Stimulated activated naive CD4-positive, alpha-beta T cell (primary cell): ENCODE measurements at regions not wholly inside any gene's neighbourhood (a gene's known extent, or its start where the extent isn't known, plus 50 kb on each side); places are given as distances from the start of the nearest gene placed in this dataset.
"Not testable (repeated sequence)": the region's sequence is repeated elsewhere in the genome, so short reads cannot be mapped to it uniquely, and the experiment has no call there.

ENCODE experiments used
- DNase-seq, 6 experiments: peaks; one replicate each; lab custom pipeline; 2025; lab: John Stamatoyannopoulos, UW

- DNase-seq: no peak
Observed at GRCh38 chr7:153084278-153084677, 324.7 kb downstream of the ACTR3B start.

- no peak for DNase-seq
Observed at GRCh38 chr7:153087498-153087897, 327.9 kb downstream of the ACTR3B start.

DNA sequence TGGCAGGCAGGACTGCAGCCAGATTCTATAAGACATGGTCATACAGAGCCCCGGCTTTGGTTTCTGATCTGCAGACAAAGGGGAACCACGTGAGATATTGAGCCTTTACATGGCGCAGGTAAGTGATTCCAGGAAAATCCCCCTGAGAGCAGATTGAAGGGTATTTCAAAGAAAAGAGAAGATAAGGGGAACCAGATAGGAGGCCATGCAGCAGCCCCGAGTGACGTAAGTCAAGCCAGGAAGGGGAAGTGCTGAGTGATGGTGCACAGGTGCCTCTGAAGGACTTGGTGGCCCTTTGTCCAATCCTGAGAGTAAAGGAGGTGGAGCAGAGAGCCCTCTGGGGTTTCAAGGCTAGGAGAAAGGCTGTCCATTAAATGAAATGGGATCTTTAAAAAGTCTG is 329.0 kb downstream of the ACTR3B start:
- no peak for DNase-seq

- DNase-seq: no peak
Observed at GRCh38 chr7:153090209-153090608, 330.7 kb downstream of the ACTR3B start.

GRCh38 chr7:153090764-153091163 is 331.2 kb downstream of the ACTR3B start:
- no peak for DNase-seq

DNA sequence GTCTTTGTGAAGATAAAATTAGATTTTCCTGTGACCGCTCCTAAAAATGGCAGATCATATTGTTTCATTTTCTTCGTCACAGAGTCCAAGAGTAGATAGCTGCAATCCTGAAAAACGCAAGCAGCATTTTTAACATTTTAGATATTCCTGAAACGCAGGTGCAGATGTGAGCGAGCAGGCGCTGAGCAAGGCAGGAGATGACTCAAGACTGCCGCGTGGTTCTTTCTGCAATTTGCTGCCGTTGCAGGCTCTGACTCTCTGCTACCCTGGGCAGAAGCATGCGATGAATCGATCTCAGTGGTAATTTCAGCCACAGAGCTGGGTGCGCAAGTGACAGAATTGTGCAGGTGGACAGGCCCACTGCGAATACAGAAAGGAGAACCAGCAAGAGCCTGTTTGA is 331.9 kb downstream of the ACTR3B start:
- DNase-seq: no peak

GRCh38 chr7:153097511-153098201 is 338.1 kb downstream of the ACTR3B start:
- DNase-seq: no peak

DNA sequence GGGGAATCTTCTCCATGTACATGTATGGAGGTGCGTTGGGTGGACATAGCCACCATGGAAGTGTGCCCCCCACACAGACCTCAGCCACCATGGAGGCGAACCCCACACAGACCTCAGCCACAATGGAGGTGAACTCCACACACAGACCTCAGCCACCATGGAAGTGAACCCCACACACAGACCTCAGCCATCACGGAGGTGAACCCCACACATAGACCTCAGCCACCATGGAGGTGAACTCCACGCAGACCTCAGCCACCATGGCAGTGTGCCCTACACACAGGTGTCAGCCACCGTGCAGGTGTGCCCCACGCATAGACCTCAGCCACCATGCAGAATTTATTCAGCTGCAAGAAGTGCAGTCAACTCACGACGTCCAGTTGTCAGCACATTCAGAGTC is 339.7 kb downstream of the ACTR3B start:
- no peak for DNase-seq

DNA sequence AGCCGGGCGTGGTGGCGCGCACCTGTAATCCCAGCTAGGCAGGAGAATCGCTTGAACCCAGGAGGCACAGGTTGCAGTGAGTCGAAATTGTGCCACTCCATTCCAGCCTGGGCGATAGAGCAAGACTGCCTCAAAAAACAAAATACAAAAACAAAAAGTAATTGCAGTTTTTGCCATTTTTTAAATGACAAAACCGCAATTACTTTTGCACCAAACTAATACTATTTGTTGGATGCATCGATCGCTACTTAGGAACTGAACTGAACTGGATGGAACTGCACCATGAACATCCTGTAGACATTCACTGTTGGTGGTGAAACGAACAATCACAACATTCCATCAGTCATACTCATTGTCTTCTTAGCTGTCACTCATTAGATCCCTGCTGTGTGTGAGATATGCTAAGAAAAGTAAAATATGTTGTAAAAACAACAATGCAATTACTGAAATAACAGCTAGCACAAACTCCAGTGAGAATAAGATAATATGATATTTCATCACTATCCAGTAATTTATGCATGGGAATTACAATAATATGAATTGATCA is 341.2 kb downstream of the ACTR3B start:
- no peak for DNase-seq

GRCh38 chr7:153103202-153103601 is 343.6 kb downstream of the ACTR3B start:
- DNase-seq: no peak

- no peak for DNase-seq
Observed at GRCh38 chr7:153107826-153108225, 348.3 kb downstream of the ACTR3B start.

DNA sequence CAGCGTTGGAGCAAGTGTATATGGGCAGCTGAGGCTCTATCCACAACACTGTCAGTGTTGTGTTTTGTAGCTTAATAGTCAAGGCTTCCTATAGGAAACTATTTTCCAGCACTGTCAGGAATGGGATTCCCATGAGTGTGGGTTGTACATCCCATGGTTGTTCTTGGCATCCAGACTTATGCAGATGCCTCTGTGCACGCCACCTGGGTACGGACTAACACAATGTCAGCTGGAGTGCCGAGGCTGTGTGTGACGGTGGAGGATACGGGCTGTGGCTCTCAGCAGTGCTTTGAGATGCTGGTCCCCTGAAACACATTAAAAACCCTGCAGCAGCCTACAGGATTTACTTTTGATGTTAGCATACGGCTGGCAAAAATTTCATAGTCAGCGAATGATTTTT is 350.0 kb downstream of the ACTR3B start:
- no peak for DNase-seq

DNA sequence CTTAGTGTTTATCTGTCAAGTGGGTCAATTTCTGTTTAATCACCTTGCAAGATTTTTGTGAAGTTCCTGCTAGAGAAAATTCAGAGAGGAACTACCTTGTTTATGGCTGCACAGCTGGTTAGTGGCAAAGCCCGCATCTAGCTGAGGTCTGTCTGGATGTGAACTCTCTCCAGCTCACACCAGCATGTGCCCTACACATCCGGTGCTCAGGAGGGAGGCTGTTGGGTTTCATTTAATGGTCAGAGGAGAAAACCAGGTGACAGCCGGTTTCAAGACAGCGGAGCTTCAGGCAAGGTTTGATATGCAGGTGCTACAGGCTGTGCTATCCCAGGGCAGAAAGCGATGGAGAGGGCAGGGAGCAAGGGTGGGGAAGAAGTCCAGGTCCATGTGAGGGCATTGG is 351.1 kb downstream of the ACTR3B start:
- DNase-seq: no peak

GRCh38 chr7:153122255-153122654 is 362.7 kb downstream of the ACTR3B start:
- not testable (repeated sequence) for DNase-seq

- DNase-seq: no peak
Observed at GRCh38 chr7:153130052-153130451, 370.5 kb downstream of the ACTR3B start.

DNA sequence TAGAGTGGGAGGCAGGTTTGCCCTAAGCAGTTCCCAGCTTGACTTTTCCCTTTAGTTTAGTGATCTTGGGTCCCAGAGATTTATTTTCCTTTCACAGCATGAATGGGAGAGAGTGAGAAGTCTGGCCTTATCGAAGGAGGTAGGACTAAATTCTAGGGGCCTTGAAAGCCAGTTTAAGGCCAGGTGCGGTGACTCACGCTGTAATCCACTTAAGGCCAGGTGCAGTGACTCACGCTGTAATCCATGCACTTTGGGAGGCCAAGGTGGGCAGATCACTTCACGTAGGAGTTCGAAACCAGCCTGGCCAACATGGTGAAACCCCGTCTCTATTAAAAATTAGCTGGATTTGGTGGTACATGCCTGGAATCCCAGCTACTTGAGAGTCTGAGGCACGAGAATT is 392.2 kb downstream of the ACTR3B start:
- no peak for DNase-seq

DNA sequence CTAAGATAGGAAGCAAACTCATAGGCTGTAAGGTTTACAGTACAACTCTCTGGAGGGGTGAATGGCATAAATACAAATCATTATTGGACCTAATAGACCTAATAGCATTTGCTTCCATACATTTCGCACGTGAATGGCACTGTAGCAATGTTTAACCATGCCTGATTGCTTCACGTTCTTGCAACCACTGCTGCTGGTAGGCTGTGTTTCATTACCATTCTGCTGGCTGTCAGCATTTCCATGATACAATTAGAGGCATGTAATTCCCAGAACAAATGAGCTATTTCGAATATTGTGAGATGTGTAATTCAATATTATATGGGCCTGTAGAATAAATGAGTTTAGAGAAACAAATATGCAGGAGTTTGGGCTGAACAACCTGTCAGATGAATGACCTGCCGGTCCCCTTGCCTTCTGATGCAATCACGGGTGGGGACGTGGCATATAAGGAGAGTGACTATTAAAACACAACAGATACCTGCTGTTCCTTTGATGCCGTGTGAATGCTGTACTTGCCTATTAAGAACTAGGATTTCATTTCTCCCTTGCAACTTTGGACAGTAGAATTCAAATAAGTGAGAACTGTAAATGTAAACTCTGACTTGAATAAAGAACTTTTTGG is 393.4 kb downstream of the ACTR3B start:
- no peak for DNase-seq

DNA sequence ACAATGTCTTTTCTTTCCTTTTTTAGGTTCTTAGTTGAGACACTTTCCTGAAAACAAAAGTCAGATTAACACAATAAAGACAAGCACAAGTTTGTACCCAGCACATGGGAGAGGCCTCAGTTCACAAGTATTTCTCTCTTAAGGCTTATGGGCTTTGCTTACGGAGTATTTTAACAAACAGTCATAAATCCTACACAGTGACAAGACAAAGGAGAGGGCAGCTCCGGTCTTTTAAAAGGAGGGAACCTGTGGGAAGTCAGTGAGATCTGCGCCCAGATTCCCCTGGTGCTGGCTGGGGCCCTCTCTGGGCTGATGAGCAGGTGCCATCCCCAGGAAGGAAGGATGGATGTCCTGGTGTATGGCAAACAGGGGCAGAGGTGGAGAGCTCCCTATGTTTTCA is 398.6 kb downstream of the ACTR3B start:
- DNase-seq: no peak

GRCh38 chr7:153170287-153170686 is 410.7 kb downstream of the ACTR3B start:
- DNase-seq: no peak

- no peak for DNase-seq
Observed at GRCh38 chr7:153185936-153186335, 426.4 kb downstream of the ACTR3B start.

- no peak for DNase-seq
Observed at GRCh38 chr7:153188161-153188560, 428.6 kb downstream of the ACTR3B start.

GRCh38 chr7:153188630-153189029 is 429.1 kb downstream of the ACTR3B start:
- DNase-seq: no peak

DNA sequence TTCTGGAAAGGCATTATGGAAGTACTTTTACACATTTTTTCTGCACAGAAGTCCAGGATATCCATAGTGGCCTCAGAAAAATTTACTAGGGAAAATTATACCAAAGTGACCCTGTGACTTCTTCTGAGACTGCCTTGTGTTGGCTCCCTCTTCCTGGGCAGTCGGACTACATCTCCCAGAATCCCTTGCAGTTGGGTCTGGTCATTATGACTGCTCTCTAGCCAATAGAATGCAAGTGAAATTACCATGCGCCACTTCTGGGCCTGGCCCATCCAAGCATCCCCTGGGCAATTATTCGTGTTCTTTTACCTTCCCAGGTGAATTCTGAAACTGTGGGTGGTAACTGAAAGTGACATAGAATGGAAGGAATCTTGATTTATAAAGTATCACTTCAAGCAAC is 430.9 kb downstream of the ACTR3B start:
- no peak for DNase-seq

- DNase-seq: no peak
Observed at GRCh38 chr7:153190986-153191385, 431.4 kb downstream of the ACTR3B start.
